ENCODE measurements at regions not wholly inside any gene's neighbourhood (a gene's known extent, or its start where the extent isn't known, plus 50 kb on each side); places are given as distances from the start of the nearest gene placed in this dataset.

DNA sequence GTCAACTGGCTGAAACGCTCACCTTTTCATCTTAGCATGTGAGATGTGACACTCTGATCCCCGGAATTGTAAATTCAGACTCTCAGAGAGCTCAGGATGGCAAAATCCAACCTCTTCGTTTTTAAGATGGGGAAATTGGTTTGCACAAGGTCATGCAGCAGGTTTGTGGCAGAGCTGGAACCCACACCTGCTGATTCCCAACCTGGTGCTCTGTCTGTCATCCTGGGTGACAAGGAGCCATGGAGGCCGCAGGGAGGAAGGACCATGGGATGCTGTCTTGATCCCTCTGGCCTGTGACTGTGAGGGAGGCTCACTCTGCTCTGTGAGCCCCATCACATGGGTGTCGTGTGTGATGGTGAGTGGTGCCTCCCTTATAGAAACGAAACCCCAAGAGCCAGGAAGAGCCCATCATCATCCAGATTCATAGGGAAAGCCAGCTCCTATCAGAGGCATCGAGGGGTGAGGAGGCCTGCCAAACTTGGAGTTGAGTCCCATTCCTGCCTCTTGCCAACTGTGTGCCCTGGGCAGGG is 87.4 kb upstream of the SYT13 start:
- TF ChIP-seq, protein P1, sequence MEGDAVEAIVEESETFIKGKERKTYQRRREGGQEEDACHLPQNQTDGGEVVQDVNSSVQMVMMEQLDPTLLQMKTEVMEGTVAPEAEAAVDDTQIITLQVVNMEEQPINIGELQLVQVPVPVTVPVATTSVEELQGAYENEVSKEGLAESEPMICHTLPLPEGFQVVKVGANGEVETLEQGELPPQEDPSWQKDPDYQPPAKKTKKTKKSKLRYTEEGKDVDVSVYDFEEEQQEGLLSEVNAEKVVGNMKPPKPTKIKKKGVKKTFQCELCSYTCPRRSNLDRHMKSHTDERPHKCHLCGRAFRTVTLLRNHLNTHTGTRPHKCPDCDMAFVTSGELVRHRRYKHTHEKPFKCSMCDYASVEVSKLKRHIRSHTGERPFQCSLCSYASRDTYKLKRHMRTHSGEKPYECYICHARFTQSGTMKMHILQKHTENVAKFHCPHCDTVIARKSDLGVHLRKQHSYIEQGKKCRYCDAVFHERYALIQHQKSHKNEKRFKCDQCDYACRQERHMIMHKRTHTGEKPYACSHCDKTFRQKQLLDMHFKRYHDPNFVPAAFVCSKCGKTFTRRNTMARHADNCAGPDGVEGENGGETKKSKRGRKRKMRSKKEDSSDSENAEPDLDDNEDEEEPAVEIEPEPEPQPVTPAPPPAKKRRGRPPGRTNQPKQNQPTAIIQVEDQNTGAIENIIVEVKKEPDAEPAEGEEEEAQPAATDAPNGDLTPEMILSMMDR (IDR thresholded peaks at IDR 0.05; ENCODE audit: extremely low read depth in 1 of 2, insufficient read depth in 1 of 2, low read depth in 1 of 2, low read length in 2 of 2), result no peak
- no peak for TF ChIP-seq EZH2 (IDR thresholded peaks at IDR 0.05; ENCODE audit: borderline replicate concordance, low read depth, low read length, severe bottlenecking)

Data from endothelial cell of umbilical vein (primary cell).